H1 (cell line): ENCODE measurements at regions not wholly inside any gene's neighbourhood (a gene's known extent, or its start where the extent isn't known, plus 50 kb on each side); places are given as distances from the start of the nearest gene placed in this dataset.

ENCODE experiments used
- CEBPB ChIP-seq: IDR thresholded peaks from 2 replicates; pipeline ENCODE4 v1.6.1; 2012; ENCODE audit warnings: low read depth, low read length
- KDM4A ChIP-seq: IDR thresholded peaks from one replicate; pipeline ENCODE4 v1.7.1; 2012; ENCODE audit warnings: low read depth, mild to moderate bottlenecking, moderate library complexity, low read length, inconsistent platforms; ENCODE audit not compliant: severe bottlenecking
- RNF2 ChIP-seq: fragments of 200-900, 300-1000 bp; sonication (generic); IDR thresholded peaks from 2 replicates; pipeline ENCODE4 v1.7.1; 2016; ENCODE audit warnings: borderline replicate concordance, low read depth, mild to moderate bottlenecking, antibody characterized with exemption, low read length; ENCODE audit not compliant: poor library complexity, severe bottlenecking; ENCODE audit errors: missing control alignments
- TF ChIP-seq, protein P1 (sequence below): IDR thresholded peaks from 2 replicates; pipeline ENCODE4 v1.6.1; 2012; ENCODE audit warnings: low read length, inconsistent platforms

DNA sequence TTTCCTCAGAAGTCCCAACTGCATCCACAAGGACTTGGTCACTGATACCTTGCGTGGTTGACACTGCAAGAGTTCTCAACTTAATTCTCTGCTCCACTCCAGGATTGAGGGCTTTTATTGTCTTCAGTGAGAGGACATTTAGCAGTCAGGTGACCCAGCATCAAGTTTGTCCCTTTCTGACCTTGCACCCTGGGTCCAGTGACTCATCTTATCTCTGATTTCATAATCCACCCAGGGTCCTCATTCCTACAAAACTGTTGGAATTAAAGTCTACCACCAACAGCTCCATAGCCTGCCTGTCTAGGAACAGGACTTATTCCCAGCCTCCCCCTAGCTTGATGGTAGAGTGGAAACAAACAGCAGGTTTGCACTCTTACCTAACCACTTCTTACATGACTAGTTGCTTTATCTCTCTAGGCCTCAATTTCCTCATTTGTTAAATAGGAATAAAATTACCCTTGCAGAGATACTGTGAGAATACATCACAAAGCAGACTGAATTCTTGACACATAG is 151.3 kb upstream of the LPP start (continued):
- no peak for TF ChIP-seq RNF2
- TF ChIP-seq, protein P1, sequence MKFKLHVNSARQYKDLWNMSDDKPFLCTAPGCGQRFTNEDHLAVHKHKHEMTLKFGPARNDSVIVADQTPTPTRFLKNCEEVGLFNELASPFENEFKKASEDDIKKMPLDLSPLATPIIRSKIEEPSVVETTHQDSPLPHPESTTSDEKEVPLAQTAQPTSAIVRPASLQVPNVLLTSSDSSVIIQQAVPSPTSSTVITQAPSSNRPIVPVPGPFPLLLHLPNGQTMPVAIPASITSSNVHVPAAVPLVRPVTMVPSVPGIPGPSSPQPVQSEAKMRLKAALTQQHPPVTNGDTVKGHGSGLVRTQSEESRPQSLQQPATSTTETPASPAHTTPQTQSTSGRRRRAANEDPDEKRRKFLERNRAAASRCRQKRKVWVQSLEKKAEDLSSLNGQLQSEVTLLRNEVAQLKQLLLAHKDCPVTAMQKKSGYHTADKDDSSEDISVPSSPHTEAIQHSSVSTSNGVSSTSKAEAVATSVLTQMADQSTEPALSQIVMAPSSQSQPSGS = no peak
- TF ChIP-seq KDM4A = no peak
- no peak for TF ChIP-seq CEBPB
